Mucosa of gallbladder (tissue), 1 donor: ENCODE measurements at regions not wholly inside any gene's neighbourhood (a gene's known extent, or its start where the extent isn't known, plus 50 kb on each side); places are given as distances from the start of the nearest gene placed in this dataset.

ENCODE experiments used
- DNase-seq: peaks from one replicate; pipeline ENCODE4 v3.0.0-alpha.2; 2020; ENCODE audit warnings: low spot score
- donor health status: DM: no; HTN: no; CAD: no.

- no peak for DNase-seq
These were observed 467.4 kb upstream of the SETBP1 start for GRCh38 chr18:44213293-44213692.

GRCh38 chr18:44214396-44214795 lies 466.3 kb upstream of the SETBP1 start:
- DNase-seq = no peak

GRCh38 chr18:44216169-44216568 lies 464.5 kb upstream of the SETBP1 start:
- DNase-seq = no peak

- no peak for DNase-seq
These were observed 453.2 kb upstream of the SETBP1 start for GRCh38 chr18:44227501-44227900.

- peak; percentile 65 for DNase-seq
These were observed 451.0 kb upstream of the SETBP1 start for GRCh38 chr18:44229693-44230108.

- no peak for DNase-seq
These were observed 448.8 kb upstream of the SETBP1 start for GRCh38 chr18:44231936-44232335.

GRCh38 chr18:44232500-44232899 lies 448.2 kb upstream of the SETBP1 start:
- no peak for DNase-seq

- DNase-seq = no peak
These were observed 442.2 kb upstream of the SETBP1 start for GRCh38 chr18:44238454-44238853.

- no peak for DNase-seq
These were observed 441.8 kb upstream of the SETBP1 start for GRCh38 chr18:44238911-44239310.

GRCh38 chr18:44241020-44241419 lies 439.7 kb upstream of the SETBP1 start:
- DNase-seq = no peak

GRCh38 chr18:44245019-44245418 lies 435.7 kb upstream of the SETBP1 start:
- DNase-seq = no peak

GRCh38 chr18:44246001-44246400 lies 434.7 kb upstream of the SETBP1 start:
- no peak for DNase-seq

GRCh38 chr18:44258086-44258485 lies 422.6 kb upstream of the SETBP1 start:
- no peak for DNase-seq

GRCh38 chr18:44258576-44258975 lies 422.1 kb upstream of the SETBP1 start:
- DNase-seq = no peak

GRCh38 chr18:44259610-44260009 lies 421.1 kb upstream of the SETBP1 start:
- no peak for DNase-seq

- no peak for DNase-seq
These were observed 415.3 kb upstream of the SETBP1 start for GRCh38 chr18:44265437-44265836.

GRCh38 chr18:44273298-44273697 lies 407.4 kb upstream of the SETBP1 start:
- DNase-seq = no peak

- DNase-seq = no peak
These were observed 400.2 kb upstream of the SETBP1 start for GRCh38 chr18:44280479-44280878.

- DNase-seq = no peak
These were observed 394.6 kb upstream of the SETBP1 start for GRCh38 chr18:44286049-44286448.

GRCh38 chr18:44290366-44290977 lies 390.2 kb upstream of the SETBP1 start:
- DNase-seq = no peak

- no peak for DNase-seq
These were observed 382.1 kb upstream of the SETBP1 start for GRCh38 chr18:44298566-44298965.

- DNase-seq = no peak
These were observed 371.5 kb upstream of the SETBP1 start for GRCh38 chr18:44309185-44309584.

GRCh38 chr18:44320619-44321460 lies 359.8 kb upstream of the SETBP1 start:
- DNase-seq = no peak
